ENCODE measurements at regions not wholly inside any gene's neighbourhood (a gene's known extent, or its start where the extent isn't known, plus 50 kb on each side); places are given as distances from the start of the nearest gene placed in this dataset.

DNA sequence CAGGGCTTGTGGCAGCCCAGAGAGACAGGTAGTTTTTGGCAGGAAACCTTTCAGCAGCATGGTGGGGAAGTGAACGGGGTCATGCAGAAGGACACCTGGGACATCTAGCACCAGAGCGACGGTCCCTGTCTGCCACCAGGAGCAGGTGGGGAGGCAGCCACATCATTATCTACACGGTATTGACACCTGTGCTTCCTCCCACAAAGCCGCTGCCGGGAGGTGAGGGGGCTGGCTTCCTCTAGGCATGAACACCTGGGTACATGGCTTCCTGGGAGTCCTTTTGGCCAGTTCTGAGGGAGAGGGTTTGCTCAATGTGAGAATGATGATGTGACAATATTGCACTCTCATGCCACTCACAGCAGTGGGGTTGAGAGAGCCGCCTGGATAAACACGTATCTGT, 275.2 kb downstream of the ACTR3B start:
- Histone ChIP-seq H3K27ac (ENCODE audit: low read length) (no peak overlapping the region), H3F3A (ENCODE audit: insufficient read depth, low read length, poor library complexity, severe bottlenecking) (no peaks in the 10 kb centered on the region), H3K4me2 (ENCODE audit: low read length) (no peak overlapping the region), H3K9me2 (ENCODE audit: insufficient read depth, low read length) (no peaks in the 10 kb centered on the region), H3K27me3 (ENCODE audit: insufficient read depth, low read depth, low read length) (no peaks in the 10 kb centered on the region), H3K9ac (ENCODE audit: low read length) (no peak overlapping the region), H3K9me3 (ENCODE audit: low read length) (no peaks in the 10 kb centered on the region), H3K4me3 (ENCODE audit: low read length) (no peak overlapping the region), H2AFZ (ENCODE audit: low read depth, low read length) (no peak overlapping the region), H3K36me3 (ENCODE audit: insufficient read depth, low read length) (no peaks in the 10 kb centered on the region), H4K20me1 (ENCODE audit: insufficient read depth) (no peaks in the 10 kb centered on the region), H3K79me2 (replicated peaks; ENCODE audit: insufficient read depth, low read length) (no peaks in the 10 kb centered on the region)
- TF ChIP-seq, protein P1, sequence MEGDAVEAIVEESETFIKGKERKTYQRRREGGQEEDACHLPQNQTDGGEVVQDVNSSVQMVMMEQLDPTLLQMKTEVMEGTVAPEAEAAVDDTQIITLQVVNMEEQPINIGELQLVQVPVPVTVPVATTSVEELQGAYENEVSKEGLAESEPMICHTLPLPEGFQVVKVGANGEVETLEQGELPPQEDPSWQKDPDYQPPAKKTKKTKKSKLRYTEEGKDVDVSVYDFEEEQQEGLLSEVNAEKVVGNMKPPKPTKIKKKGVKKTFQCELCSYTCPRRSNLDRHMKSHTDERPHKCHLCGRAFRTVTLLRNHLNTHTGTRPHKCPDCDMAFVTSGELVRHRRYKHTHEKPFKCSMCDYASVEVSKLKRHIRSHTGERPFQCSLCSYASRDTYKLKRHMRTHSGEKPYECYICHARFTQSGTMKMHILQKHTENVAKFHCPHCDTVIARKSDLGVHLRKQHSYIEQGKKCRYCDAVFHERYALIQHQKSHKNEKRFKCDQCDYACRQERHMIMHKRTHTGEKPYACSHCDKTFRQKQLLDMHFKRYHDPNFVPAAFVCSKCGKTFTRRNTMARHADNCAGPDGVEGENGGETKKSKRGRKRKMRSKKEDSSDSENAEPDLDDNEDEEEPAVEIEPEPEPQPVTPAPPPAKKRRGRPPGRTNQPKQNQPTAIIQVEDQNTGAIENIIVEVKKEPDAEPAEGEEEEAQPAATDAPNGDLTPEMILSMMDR (IDR thresholded peaks at IDR 0.05; ENCODE audit: poor library complexity, severe bottlenecking), result no peak
- TF ChIP-seq RAD21 (conservative IDR thresholded peaks at IDR 0.05) (no peak), MXI1 (conservative IDR thresholded peaks at IDR 0.05; ENCODE audit: poor library complexity, severe bottlenecking) (no peak), EZH2 (IDR thresholded peaks at IDR 0.05; ENCODE audit: borderline replicate concordance, insufficient read depth, low read length, poor library complexity, severe bottlenecking) (no peak), SMC3 (conservative IDR thresholded peaks at IDR 0.05; ENCODE audit: poor library complexity) (no peak), POLR2AphosphoS5 (IDR thresholded peaks at IDR 0.05) (no peak)

DNA sequence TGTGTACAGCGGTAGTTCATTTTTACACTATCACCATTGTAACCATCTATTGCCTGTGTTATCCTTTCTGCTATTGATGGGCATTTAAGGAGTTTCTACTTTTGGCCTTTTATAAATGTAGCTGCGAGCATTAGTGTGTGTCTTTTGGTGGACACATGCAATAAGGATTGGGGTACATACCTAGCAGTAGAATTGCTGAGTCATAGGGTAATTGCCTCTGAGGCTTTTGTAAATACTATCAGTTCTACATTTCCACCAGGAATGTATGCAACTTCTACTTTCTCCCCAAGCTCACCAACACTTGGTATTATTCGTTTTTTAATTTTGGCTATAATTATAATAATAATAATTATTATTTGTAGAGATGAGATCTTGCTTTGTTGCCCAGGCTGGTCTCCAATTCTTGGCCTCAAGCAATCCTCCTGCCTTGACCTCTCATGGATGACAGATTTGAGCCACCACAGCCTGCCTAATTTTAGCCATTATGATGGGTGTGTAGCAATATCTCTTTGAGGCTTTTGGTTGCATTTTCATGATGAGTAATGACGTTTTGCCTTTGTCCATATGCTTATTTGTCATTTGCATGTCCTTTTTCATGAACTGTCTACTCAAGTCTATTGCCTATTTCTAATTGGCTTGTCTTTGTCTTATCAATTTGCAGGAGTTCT, 277.0 kb downstream of the ACTR3B start:
- Histone ChIP-seq H3K36me3 (ENCODE audit: insufficient read depth, low read length) (no peaks in the 10 kb centered on the region), H3K9me2 (ENCODE audit: insufficient read depth, low read length) (no peaks in the 10 kb centered on the region), H3F3A (ENCODE audit: insufficient read depth, low read length, poor library complexity, severe bottlenecking) (no peaks in the 10 kb centered on the region), H3K9ac (ENCODE audit: low read length) (no peak overlapping the region), H3K4me3 (ENCODE audit: low read length) (no peak overlapping the region), H4K20me1 (ENCODE audit: insufficient read depth) (no peaks in the 10 kb centered on the region), H3K79me2 (replicated peaks; ENCODE audit: insufficient read depth, low read length) (no peaks in the 10 kb centered on the region), H3K27ac (ENCODE audit: low read length) (no peak overlapping the region), H3K27me3 (ENCODE audit: insufficient read depth, low read depth, low read length) (no peaks in the 10 kb centered on the region), H3K9me3 (ENCODE audit: low read length) (no peaks in the 10 kb centered on the region), H2AFZ (ENCODE audit: low read depth, low read length) (no peak overlapping the region), H3K4me2 (ENCODE audit: low read length) (no peak overlapping the region)
- TF ChIP-seq POLR2AphosphoS5 (IDR thresholded peaks at IDR 0.05), result no peak
- TF ChIP-seq MXI1 (conservative IDR thresholded peaks at IDR 0.05; ENCODE audit: poor library complexity, severe bottlenecking), result no peak
- TF ChIP-seq EZH2 (IDR thresholded peaks at IDR 0.05; ENCODE audit: borderline replicate concordance, insufficient read depth, low read length, poor library complexity, severe bottlenecking), result no peak
- no peak for TF ChIP-seq RAD21 (conservative IDR thresholded peaks at IDR 0.05)
- TF ChIP-seq SMC3 (conservative IDR thresholded peaks at IDR 0.05; ENCODE audit: poor library complexity), result no peak
- no peak for TF ChIP-seq EP300 (conservative IDR thresholded peaks at IDR 0.05; ENCODE audit: poor library complexity, severe bottlenecking)
- TF ChIP-seq, protein P2, sequence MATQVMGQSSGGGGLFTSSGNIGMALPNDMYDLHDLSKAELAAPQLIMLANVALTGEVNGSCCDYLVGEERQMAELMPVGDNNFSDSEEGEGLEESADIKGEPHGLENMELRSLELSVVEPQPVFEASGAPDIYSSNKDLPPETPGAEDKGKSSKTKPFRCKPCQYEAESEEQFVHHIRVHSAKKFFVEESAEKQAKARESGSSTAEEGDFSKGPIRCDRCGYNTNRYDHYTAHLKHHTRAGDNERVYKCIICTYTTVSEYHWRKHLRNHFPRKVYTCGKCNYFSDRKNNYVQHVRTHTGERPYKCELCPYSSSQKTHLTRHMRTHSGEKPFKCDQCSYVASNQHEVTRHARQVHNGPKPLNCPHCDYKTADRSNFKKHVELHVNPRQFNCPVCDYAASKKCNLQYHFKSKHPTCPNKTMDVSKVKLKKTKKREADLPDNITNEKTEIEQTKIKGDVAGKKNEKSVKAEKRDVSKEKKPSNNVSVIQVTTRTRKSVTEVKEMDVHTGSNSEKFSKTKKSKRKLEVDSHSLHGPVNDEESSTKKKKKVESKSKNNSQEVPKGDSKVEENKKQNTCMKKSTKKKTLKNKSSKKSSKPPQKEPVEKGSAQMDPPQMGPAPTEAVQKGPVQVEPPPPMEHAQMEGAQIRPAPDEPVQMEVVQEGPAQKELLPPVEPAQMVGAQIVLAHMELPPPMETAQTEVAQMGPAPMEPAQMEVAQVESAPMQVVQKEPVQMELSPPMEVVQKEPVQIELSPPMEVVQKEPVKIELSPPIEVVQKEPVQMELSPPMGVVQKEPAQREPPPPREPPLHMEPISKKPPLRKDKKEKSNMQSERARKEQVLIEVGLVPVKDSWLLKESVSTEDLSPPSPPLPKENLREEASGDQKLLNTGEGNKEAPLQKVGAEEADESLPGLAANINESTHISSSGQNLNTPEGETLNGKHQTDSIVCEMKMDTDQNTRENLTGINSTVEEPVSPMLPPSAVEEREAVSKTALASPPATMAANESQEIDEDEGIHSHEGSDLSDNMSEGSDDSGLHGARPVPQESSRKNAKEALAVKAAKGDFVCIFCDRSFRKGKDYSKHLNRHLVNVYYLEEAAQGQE (IDR thresholded peaks at IDR 0.05; ENCODE audit: borderline replicate concordance), result no peak
- no peak for TF ChIP-seq TAF1 (IDR thresholded peaks at IDR 0.05; ENCODE audit: low read depth)
- TF ChIP-seq, protein P1 (IDR thresholded peaks at IDR 0.05; ENCODE audit: poor library complexity, severe bottlenecking), result no peak
